GM12873 (cell line): ENCODE measurements at regions not wholly inside any gene's neighbourhood (a gene's known extent, or its start where the extent isn't known, plus 50 kb on each side); places are given as distances from the start of the nearest gene placed in this dataset.

Source experiments
- CTCF ChIP-seq: IDR thresholded peaks from 2 replicates; pipeline ENCODE4 v1.5.1; 2012; ENCODE audit warnings: low read depth, mild to moderate bottlenecking, moderate library complexity, low read length, control low read depth; ENCODE audit not compliant: insufficient read depth; ENCODE audit errors: missing control alignments

- TF ChIP-seq CTCF, result no peak
These were observed 332.1 kb upstream of the SORCS1 start for GRCh38 chr10:107496594-107496993.

GRCh38 chr10:107492389-107492788, 327.9 kb upstream of the SORCS1 start:
- TF ChIP-seq CTCF, result no peak

- TF ChIP-seq CTCF, result no peak
These were observed 325.9 kb upstream of the SORCS1 start for GRCh38 chr10:107490389-107490788.

GRCh38 chr10:107487284-107487683, 322.8 kb upstream of the SORCS1 start:
- TF ChIP-seq CTCF, result no peak

- no peak for TF ChIP-seq CTCF
These were observed 320.5 kb upstream of the SORCS1 start for GRCh38 chr10:107485019-107485418.

GRCh38 chr10:107481881-107482280, 317.4 kb upstream of the SORCS1 start:
- TF ChIP-seq CTCF, result no peak

- no peak for TF ChIP-seq CTCF
These were observed 316.7 kb upstream of the SORCS1 start for GRCh38 chr10:107481224-107481623.

GRCh38 chr10:107480781-107481180, 316.3 kb upstream of the SORCS1 start:
- TF ChIP-seq CTCF, result no peak
